GM23248 (cell line): ENCODE measurements at regions not wholly inside any gene's neighbourhood (a gene's known extent, or its start where the extent isn't known, plus 50 kb on each side); places are given as distances from the start of the nearest gene placed in this dataset.

Source experiments
- EZH2 ChIP-seq: fragments of 200-600 bp; sonication (generic); IDR thresholded peaks from 2 replicates; pipeline ENCODE4 v1.6.1; 2018; ENCODE audit warnings: antibody characterized with exemption, mild to moderate bottlenecking; ENCODE audit not compliant: insufficient read depth, poor library complexity, severe bottlenecking
- EZH2phosphoT487 ChIP-seq: fragments of 200-600 bp; sonication (generic); IDR thresholded peaks from 2 replicates; pipeline ENCODE4 v1.6.1; 2018; ENCODE audit warnings: antibody characterized with exemption, moderate library complexity, mild to moderate bottlenecking, low read depth; ENCODE audit not compliant: insufficient read depth

GRCh38 chr2:145584353-145584752, 1064.4 kb upstream of the ZEB2 start:
- no peak for TF ChIP-seq EZH2phosphoT487
- TF ChIP-seq EZH2 = no peak
